Uterus (tissue), 2 donors: ENCODE measurements at regions not wholly inside any gene's neighbourhood (a gene's known extent, or its start where the extent isn't known, plus 50 kb on each side); places are given as distances from the start of the nearest gene placed in this dataset.

Experiments used
- CTCF ChIP-seq, 4 experiments: fragments of 200-600 bp in 2 of 4; fragments of 450-650 bp in 2 of 4; sonication (generic) in 2 of 4; IDR thresholded peaks; one replicate each; pipeline ENCODE4 v1.5.1; 2016 to 2019; ENCODE audit warnings: antibody characterized with exemption in 4 of 4, mild to moderate bottlenecking in 2 of 4, moderate library complexity in 1 of 4
- POLR2A ChIP-seq, 2 donors: fragments of 450-650 bp; IDR thresholded peaks; one replicate each; pipeline ENCODE4 v1.6.1; 2016; ENCODE audit warnings: antibody characterized with exemption in 2 of 2, mild to moderate bottlenecking in 1 of 2, moderate library complexity in 1 of 2

GRCh38 chr11:79794484-79795393 is 353.9 kb upstream of the TENM4 start:
- TF ChIP-seq CTCF (IDR thresholded peaks at IDR 0.05), result no peak
- TF ChIP-seq POLR2A (IDR thresholded peaks at IDR 0.05), result no peak
